ENCODE measurements at regions not wholly inside any gene's neighbourhood (a gene's known extent, or its start where the extent isn't known, plus 50 kb on each side); places are given as distances from the start of the nearest gene placed in this dataset.

- H3K9me3 ChIP-seq (replicated peaks; ENCODE audit: control insufficient read depth, insufficient read depth, low read length) = no peaks in the 10 kb centered on the region
- intact Hi-C loops (cut with micrococcal nuclease; ENCODE audit: unreplicated experiment) = no loop called here
- no TSS peak for BruUV-seq (replicated peaks)
- ChIA-PET SMC1A (ENCODE audit: uncharacterized antibody, unreplicated experiment) (interaction anchor here (0.6 to 1.1 kb wide), 2 partner anchors 21 to 1094 kb away, joined by 3 read pairs; no protein-coding TSS in a partner anchor), CTCF (no interaction called here), POLR2A (no interaction called here), RAD21 (ENCODE audit: unreplicated experiment) (no interaction called here)
- no peaks in the 10 kb centered on the region for H3K79me2 ChIP-seq (ENCODE audit: control insufficient read depth, insufficient read depth, low read length)
- ATAC-seq (no peak), FAIRE-seq (no peak), DNase-seq (ENCODE audit: low read depth, low spot score) (no peak)
- no peaks in the 10 kb centered on the region for H3K36me3 ChIP-seq (ENCODE audit: control insufficient read depth in 2 of 2, insufficient read depth in 2 of 2, low read length in 1 of 2)
- H3K27me3 ChIP-seq (replicated peaks in 1 of 2; ENCODE audit: control insufficient read depth in 2 of 2, insufficient read depth in 2 of 2, low read length in 1 of 2) = no peaks in the 10 kb centered on the region
- TF ChIP-seq MTA2 (IDR thresholded peaks at IDR 0.05; ENCODE audit: low read depth) (no peak), MEF2A (IDR thresholded peaks at IDR 0.05; ENCODE audit: insufficient read depth, low read depth, low read length) (no peak), BMI1 (IDR thresholded peaks at IDR 0.05; ENCODE audit: borderline replicate concordance) (no peak), IRF5 (IDR thresholded peaks at IDR 0.05; ENCODE audit: borderline replicate concordance) (no peak), NFYB (IDR thresholded peaks at IDR 0.05; ENCODE audit: insufficient read depth, low read depth, low read length) (no peak), CREB1 (IDR thresholded peaks at IDR 0.05; ENCODE audit: low read depth) (no peak), ZNF592 (IDR thresholded peaks at IDR 0.05) (no peak), LARP7 (IDR thresholded peaks at IDR 0.05) (no peak), STAT3 (IDR thresholded peaks at IDR 0.05; ENCODE audit: low read depth, low read length) (no peak)
- H3K27ac ChIP-seq (ENCODE audit: control insufficient read depth, insufficient read depth) = no peak overlapping the region
- no peaks in the 10 kb centered on the region for H3K4me1 ChIP-seq (ENCODE audit: control insufficient read depth, insufficient read depth, low read length)
- no peaks in the 10 kb centered on the region for H4K20me1 ChIP-seq (ENCODE audit: control insufficient read depth, insufficient read depth)
- H2AFZ ChIP-seq (ENCODE audit: control insufficient read depth, low read depth, low read length) = no peak overlapping the region
- H3K4me3 ChIP-seq = no peak overlapping the region
- in situ Hi-C loops (cut with MboI) = no loop called here
- no peak overlapping the region for H3K4me2 ChIP-seq (ENCODE audit: control insufficient read depth, insufficient read depth)
- no peak overlapping the region for H3K9ac ChIP-seq (ENCODE audit: control insufficient read depth, insufficient read depth, low read length)
Measured at GRCh38 chr5:93151121-93151520, 429.9 kb downstream of the NR2F1-AS1 start.

All from GM12878 (cell line).